GM20431 (cell line): ENCODE measurements at regions not wholly inside any gene's neighbourhood (a gene's known extent, or its start where the extent isn't known, plus 50 kb on each side); places are given as distances from the start of the nearest gene placed in this dataset.

Experiments
- in situ Hi-C: fragments of 300-500 bp; cut with MseI, MboI; formaldehyde crosslinking; loops from one replicate; pipeline ENCODE4 v1.15.0; 2020; ENCODE audit warnings: low sequenced_read_pairs; ENCODE audit not compliant: unreplicated experiment

GRCh38 chr6:134368670-134369069 lies 50.8 kb upstream of the SGK1 start:
- in situ Hi-C loops, result no loop called here
